NCI-H187 (cell line): ENCODE measurements at regions not wholly inside any gene's neighbourhood (a gene's known extent, or its start where the extent isn't known, plus 50 kb on each side); places are given as distances from the start of the nearest gene placed in this dataset.

Experiments used
- DNase-seq, 2 experiments: peaks; one replicate each; lab custom pipeline; 2025; lab: John Stamatoyannopoulos, UW

GRCh38 chr5:118687661-118688621, 300.4 kb downstream of the DTWD2 start:
- DNase-seq = no peak

GRCh38 chr5:118687100-118687499, 301.2 kb downstream of the DTWD2 start:
- DNase-seq = no peak

GRCh38 chr5:118681655-118682054, 306.7 kb downstream of the DTWD2 start:
- DNase-seq = no peak

- no peak for DNase-seq
Measured at GRCh38 chr5:118679264-118679940, 308.9 kb downstream of the DTWD2 start.

- DNase-seq = no peak
Measured at GRCh38 chr5:118678746-118679145, 309.6 kb downstream of the DTWD2 start.

- DNase-seq = no peak
Measured at GRCh38 chr5:118675247-118675646, 313.1 kb downstream of the DTWD2 start.

- no peak for DNase-seq
Measured at GRCh38 chr5:118657576-118657975, 330.8 kb downstream of the DTWD2 start.

- no peak for DNase-seq
Measured at GRCh38 chr5:118653872-118654271, 334.5 kb downstream of the DTWD2 start.

GRCh38 chr5:118653183-118653582, 335.2 kb downstream of the DTWD2 start:
- no peak for DNase-seq

- no peak for DNase-seq
Measured at GRCh38 chr5:118651002-118651401, 337.3 kb downstream of the DTWD2 start.

- DNase-seq = no peak
Measured at GRCh38 chr5:118647587-118647986, 340.8 kb downstream of the DTWD2 start.

- DNase-seq = no peak
Measured at GRCh38 chr5:118646917-118647316, 341.4 kb downstream of the DTWD2 start.

- no peak for DNase-seq
Measured at GRCh38 chr5:118637947-118638670, 350.2 kb downstream of the DTWD2 start.

GRCh38 chr5:118628660-118629354, 359.5 kb downstream of the DTWD2 start:
- no peak for DNase-seq

- DNase-seq = no peak
Measured at GRCh38 chr5:118620233-118620632, 368.1 kb downstream of the DTWD2 start.

GRCh38 chr5:118619823-118620222, 368.5 kb downstream of the DTWD2 start:
- no peak for DNase-seq

GRCh38 chr5:118616281-118616680, 372.1 kb downstream of the DTWD2 start:
- DNase-seq = no peak

- no peak for DNase-seq
Measured at GRCh38 chr5:118614731-118615456, 373.5 kb downstream of the DTWD2 start.

- DNase-seq = no peak
Measured at GRCh38 chr5:118611332-118611945, 376.9 kb downstream of the DTWD2 start.

GRCh38 chr5:118606940-118607339, 381.4 kb downstream of the DTWD2 start:
- no peak for DNase-seq

GRCh38 chr5:118605761-118606160, 382.6 kb downstream of the DTWD2 start:
- DNase-seq = no peak
